NCI-H2227 (cell line): ENCODE measurements at regions not wholly inside any gene's neighbourhood (a gene's known extent, or its start where the extent isn't known, plus 50 kb on each side); places are given as distances from the start of the nearest gene placed in this dataset.
"Not testable (repeated sequence)": the region's sequence is repeated elsewhere in the genome, so short reads cannot be mapped to it uniquely, and the experiment has no call there.

Experiments used
- DNase-seq: peaks from one replicate; lab custom pipeline; 2025; ENCODE audit not compliant: unreplicated experiment; lab: John Stamatoyannopoulos, UW

GRCh38 chr21:27025708-27026107 is 58.8 kb upstream of the ADAMTS5 start:
- not testable (repeated sequence) for DNase-seq

GRCh38 chr21:27024971-27025370 is 58.1 kb upstream of the ADAMTS5 start:
- DNase-seq, result no peak

- no peak for DNase-seq
These were observed 57.4 kb upstream of the ADAMTS5 start for GRCh38 chr21:27024301-27024700.

GRCh38 chr21:27023186-27023585 is 56.3 kb upstream of the ADAMTS5 start:
- DNase-seq, result no peak

- DNase-seq, result no peak
These were observed 54.9 kb upstream of the ADAMTS5 start for GRCh38 chr21:27021801-27022200.

- no peak for DNase-seq
These were observed 54.2 kb upstream of the ADAMTS5 start for GRCh38 chr21:27021046-27021445.

- no peak for DNase-seq
These were observed 50.4 kb upstream of the ADAMTS5 start for GRCh38 chr21:27017246-27017645.
